ENCODE measurements at regions not wholly inside any gene's neighbourhood (a gene's known extent, or its start where the extent isn't known, plus 50 kb on each side); places are given as distances from the start of the nearest gene placed in this dataset.

DNA sequence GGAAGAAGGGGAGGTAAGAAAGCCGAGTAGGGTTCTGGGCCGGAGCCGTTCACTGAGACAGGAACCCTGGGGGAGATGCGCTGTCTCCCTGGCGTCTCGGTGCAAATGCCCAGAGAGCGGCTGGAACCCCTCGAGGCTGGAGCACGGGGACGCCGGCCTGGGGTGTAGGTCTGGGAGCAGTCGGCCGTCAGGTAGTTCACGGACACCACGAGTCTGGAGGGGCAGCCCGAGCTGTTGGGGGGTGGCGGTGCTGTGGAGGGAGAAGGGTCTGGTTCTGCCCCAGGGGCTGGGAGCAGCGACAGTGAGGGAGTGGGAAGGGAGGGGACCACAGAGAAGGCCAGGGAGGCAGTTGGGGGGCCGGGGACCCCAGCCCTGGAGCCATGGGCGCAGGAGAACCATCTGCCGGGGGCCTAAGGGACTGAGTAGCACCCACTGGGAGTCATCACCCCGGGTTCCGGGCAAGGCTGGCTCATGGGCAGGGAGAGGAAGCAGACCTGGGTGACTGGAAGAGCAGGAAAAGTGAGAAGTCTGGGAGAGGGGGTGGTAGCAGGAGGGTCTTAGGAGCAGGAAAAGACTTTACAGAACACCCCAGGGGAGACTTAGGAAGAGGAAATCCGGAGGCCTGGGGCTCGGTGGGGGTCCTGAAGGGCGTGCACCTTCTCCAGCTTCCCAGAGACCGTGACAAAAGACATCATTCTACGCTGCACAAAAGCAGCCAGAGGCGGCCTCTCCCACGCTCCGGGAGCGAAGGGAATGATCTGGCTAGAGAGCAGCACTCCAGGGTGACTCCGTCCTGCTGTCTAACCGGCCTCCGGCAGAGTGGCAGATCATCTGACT is 173.1 kb upstream of the SOX1 start:
- TF ChIP-seq, protein P1, sequence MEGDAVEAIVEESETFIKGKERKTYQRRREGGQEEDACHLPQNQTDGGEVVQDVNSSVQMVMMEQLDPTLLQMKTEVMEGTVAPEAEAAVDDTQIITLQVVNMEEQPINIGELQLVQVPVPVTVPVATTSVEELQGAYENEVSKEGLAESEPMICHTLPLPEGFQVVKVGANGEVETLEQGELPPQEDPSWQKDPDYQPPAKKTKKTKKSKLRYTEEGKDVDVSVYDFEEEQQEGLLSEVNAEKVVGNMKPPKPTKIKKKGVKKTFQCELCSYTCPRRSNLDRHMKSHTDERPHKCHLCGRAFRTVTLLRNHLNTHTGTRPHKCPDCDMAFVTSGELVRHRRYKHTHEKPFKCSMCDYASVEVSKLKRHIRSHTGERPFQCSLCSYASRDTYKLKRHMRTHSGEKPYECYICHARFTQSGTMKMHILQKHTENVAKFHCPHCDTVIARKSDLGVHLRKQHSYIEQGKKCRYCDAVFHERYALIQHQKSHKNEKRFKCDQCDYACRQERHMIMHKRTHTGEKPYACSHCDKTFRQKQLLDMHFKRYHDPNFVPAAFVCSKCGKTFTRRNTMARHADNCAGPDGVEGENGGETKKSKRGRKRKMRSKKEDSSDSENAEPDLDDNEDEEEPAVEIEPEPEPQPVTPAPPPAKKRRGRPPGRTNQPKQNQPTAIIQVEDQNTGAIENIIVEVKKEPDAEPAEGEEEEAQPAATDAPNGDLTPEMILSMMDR (conservative IDR thresholded peaks at IDR 0.05), result no peak
- no peak for TF ChIP-seq ZFX (IDR thresholded peaks at IDR 0.05)

Measured in C4-2B (cell line).